NCI-H69 (cell line): ENCODE measurements at regions not wholly inside any gene's neighbourhood (a gene's known extent, or its start where the extent isn't known, plus 50 kb on each side); places are given as distances from the start of the nearest gene placed in this dataset.

Experiments
- DNase-seq: peaks from one replicate; lab custom pipeline; 2025; lab: John Stamatoyannopoulos, UW

- DNase-seq: no peak
Measured at GRCh38 chr17:17417718-17418181, 59.0 kb upstream of the MED9 start.

GRCh38 chr17:17419166-17419565 lies 57.6 kb upstream of the MED9 start:
- DNase-seq: no peak

GRCh38 chr17:17419631-17420030 lies 57.2 kb upstream of the MED9 start:
- DNase-seq: no peak

- DNase-seq: peak; percentile 17
Measured at GRCh38 chr17:17420082-17420481, 56.7 kb upstream of the MED9 start.

- DNase-seq: no peak
Measured at GRCh38 chr17:17420561-17421269, 56.1 kb upstream of the MED9 start.

- DNase-seq: no peak
Measured at GRCh38 chr17:17421346-17422216, 55.2 kb upstream of the MED9 start.

- no peak for DNase-seq
Measured at GRCh38 chr17:17422217-17422610, 54.6 kb upstream of the MED9 start.

GRCh38 chr17:17422641-17423040 lies 54.2 kb upstream of the MED9 start:
- DNase-seq: no peak

GRCh38 chr17:17423656-17424055 lies 53.1 kb upstream of the MED9 start:
- DNase-seq: no peak

GRCh38 chr17:17424552-17424951 lies 52.2 kb upstream of the MED9 start:
- no peak for DNase-seq

- DNase-seq: no peak
Measured at GRCh38 chr17:17425005-17425404, 51.8 kb upstream of the MED9 start.

GRCh38 chr17:17425591-17425990 lies 51.2 kb upstream of the MED9 start:
- DNase-seq: no peak

- DNase-seq: no peak
Measured at GRCh38 chr17:17426184-17426583, 50.6 kb upstream of the MED9 start.
